ENCODE measurements at regions not wholly inside any gene's neighbourhood (a gene's known extent, or its start where the extent isn't known, plus 50 kb on each side); places are given as distances from the start of the nearest gene placed in this dataset.

- peak overlapping the region; percentile 68 for H3K4me2 ChIP-seq
- peaks cover 93% of the 10 kb centered on the region for H3K79me2 ChIP-seq (ENCODE audit: insufficient read depth)
- H3K9me3 ChIP-seq: no peaks in the 10 kb centered on the region
- H3K4me1 ChIP-seq (ENCODE audit: control insufficient read depth in 1 of 2, insufficient read depth in 2 of 2, low read depth in 1 of 2, low read length in 1 of 2): peaks cover 13 to 18% of the 10 kb centered on the region in 2 experiments; a peak in 3 of 4 replicates
- peak overlapping the region; percentile 2; the same call in 1 of the 2 replicates for H2AFZ ChIP-seq (ENCODE audit: low read depth)
- POLR2A ChIA-PET: no interaction called here
- H3F3A ChIP-seq (replicated peaks; ENCODE audit: insufficient read depth): peaks cover 52% of the 10 kb centered on the region
- peaks cover 0 to 9% of the 10 kb centered on the region in 2 experiments for H3K36me3 ChIP-seq (replicated peaks in 1 of 2; ENCODE audit: control insufficient read depth in 1 of 2, insufficient read depth in 2 of 2, low read length in 1 of 2)
- no peaks in the 10 kb centered on the region for H4K20me1 ChIP-seq (ENCODE audit: insufficient read depth)
- DNase-seq: no peak
- H3K9ac ChIP-seq: peak overlapping the region; percentile 79
- H3K27ac ChIP-seq (ENCODE audit: low read depth in 2 of 2, low read length in 1 of 2): peak overlapping the region; percentile 79 to 93
- H3K27me3 ChIP-seq (ENCODE audit: insufficient read depth): no peaks in the 10 kb centered on the region
- H3K9me2 ChIP-seq: no peaks in the 10 kb centered on the region
- H3K4me3 ChIP-seq (ENCODE audit: low read depth in 2 of 2, low read length in 1 of 2): peak overlapping the region; percentile 27 to 31; a peak in 2 of 4 replicates
- CTCF ChIA-PET: no interaction called here
- peak in 1 of 2 experiments; percentile 85; a peak in 2 of 4 replicates for TF ChIP-seq EP300 (IDR thresholded peaks at IDR 0.05; ENCODE audit: borderline replicate concordance in 1 of 2, low read depth in 1 of 2, low read length in 1 of 2)
- TF ChIP-seq MAX (IDR thresholded peaks at IDR 0.05; ENCODE audit: low read depth): no peak; the same call in 1 of the 2 replicates
- TF ChIP-seq CHD2 (IDR thresholded peaks at IDR 0.05; ENCODE audit: low read length, partially characterized antibody): no peak
- TF ChIP-seq FOXM1 (IDR thresholded peaks at IDR 0.05; ENCODE audit: low read depth): peak; percentile 45; the same call in 1 of the 2 replicates
- peak; percentile 30; the same call in 1 of the 2 replicates for TF ChIP-seq NFIC (IDR thresholded peaks at IDR 0.05; ENCODE audit: borderline replicate concordance)
- peak; percentile 64; the same call in 1 of the 2 replicates for TF ChIP-seq RXRA (IDR thresholded peaks at IDR 0.05; ENCODE audit: borderline replicate concordance, low read depth)
- peak; percentile 54; the same call in 1 of the 2 replicates for TF ChIP-seq POLR2AphosphoS5 (IDR thresholded peaks at IDR 0.05; ENCODE audit: low read depth, low read length)
- no peak for TF ChIP-seq ELF1 (IDR thresholded peaks at IDR 0.05)
- peak; percentile 50; the same call in 1 of the 2 replicates for TF ChIP-seq FOSL2 (IDR thresholded peaks at IDR 0.05; ENCODE audit: borderline replicate concordance, low read depth)
- no peak for TF ChIP-seq RAD21 (IDR thresholded peaks at IDR 0.05; ENCODE audit: low read length)
- peak; percentile 82 for TF ChIP-seq TCF12 (IDR thresholded peaks at IDR 0.05)
- TF ChIP-seq, protein P1, sequence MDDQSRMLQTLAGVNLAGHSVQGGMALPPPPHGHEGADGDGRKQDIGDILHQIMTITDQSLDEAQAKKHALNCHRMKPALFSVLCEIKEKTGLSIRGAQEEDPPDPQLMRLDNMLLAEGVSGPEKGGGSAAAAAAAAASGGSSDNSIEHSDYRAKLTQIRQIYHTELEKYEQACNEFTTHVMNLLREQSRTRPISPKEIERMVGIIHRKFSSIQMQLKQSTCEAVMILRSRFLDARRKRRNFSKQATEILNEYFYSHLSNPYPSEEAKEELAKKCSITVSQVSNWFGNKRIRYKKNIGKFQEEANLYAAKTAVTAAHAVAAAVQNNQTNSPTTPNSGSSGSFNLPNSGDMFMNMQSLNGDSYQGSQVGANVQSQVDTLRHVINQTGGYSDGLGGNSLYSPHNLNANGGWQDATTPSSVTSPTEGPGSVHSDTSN (IDR thresholded peaks at IDR 0.05): peak; percentile 93
- TF ChIP-seq SMC3 (IDR thresholded peaks at IDR 0.05; ENCODE audit: low read depth, low read length): no peak
- no peak for TF ChIP-seq YY1 (IDR thresholded peaks at IDR 0.05; ENCODE audit: low read depth)
- no peak for TF ChIP-seq NRF1 (IDR thresholded peaks at IDR 0.05; ENCODE audit: low read depth, low read length)
- TF ChIP-seq, protein P2, sequence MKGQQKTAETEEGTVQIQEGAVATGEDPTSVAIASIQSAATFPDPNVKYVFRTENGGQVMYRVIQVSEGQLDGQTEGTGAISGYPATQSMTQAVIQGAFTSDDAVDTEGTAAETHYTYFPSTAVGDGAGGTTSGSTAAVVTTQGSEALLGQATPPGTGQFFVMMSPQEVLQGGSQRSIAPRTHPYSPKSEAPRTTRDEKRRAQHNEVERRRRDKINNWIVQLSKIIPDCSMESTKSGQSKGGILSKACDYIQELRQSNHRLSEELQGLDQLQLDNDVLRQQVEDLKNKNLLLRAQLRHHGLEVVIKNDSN (IDR thresholded peaks at IDR 0.05; ENCODE audit: borderline replicate concordance, low read depth): no peak
- TF ChIP-seq MEF2A (IDR thresholded peaks at IDR 0.05; ENCODE audit: borderline replicate concordance, low read depth): peak; percentile 98
- TF ChIP-seq RCOR1 (IDR thresholded peaks at IDR 0.05; ENCODE audit: low read length): no peak
- no peak for TF ChIP-seq SIN3A (IDR thresholded peaks at IDR 0.05; ENCODE audit: borderline replicate concordance, low read depth, low read length)
- TF ChIP-seq JUND (IDR thresholded peaks at IDR 0.05): peak; percentile 73
- no peak for TF ChIP-seq TAF1 (IDR thresholded peaks at IDR 0.05; ENCODE audit: borderline replicate concordance, low read depth, low read length)
- TF ChIP-seq MXI1 (IDR thresholded peaks at IDR 0.05; ENCODE audit: low read depth, low read length): no peak
- TF ChIP-seq, protein P3, sequence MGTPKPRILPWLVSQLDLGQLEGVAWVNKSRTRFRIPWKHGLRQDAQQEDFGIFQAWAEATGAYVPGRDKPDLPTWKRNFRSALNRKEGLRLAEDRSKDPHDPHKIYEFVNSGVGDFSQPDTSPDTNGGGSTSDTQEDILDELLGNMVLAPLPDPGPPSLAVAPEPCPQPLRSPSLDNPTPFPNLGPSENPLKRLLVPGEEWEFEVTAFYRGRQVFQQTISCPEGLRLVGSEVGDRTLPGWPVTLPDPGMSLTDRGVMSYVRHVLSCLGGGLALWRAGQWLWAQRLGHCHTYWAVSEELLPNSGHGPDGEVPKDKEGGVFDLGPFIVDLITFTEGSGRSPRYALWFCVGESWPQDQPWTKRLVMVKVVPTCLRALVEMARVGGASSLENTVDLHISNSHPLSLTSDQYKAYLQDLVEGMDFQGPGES (IDR thresholded peaks at IDR 0.05; ENCODE audit: low read depth, low read length): 0 out of 2 replicates have a peak, but pooled peaks have one; percentile 6
- TF ChIP-seq EZH2phosphoT487 (IDR thresholded peaks at IDR 0.05; ENCODE audit: borderline replicate concordance, low read depth): no peak
- peak; percentile 73 for TF ChIP-seq TEAD4 (IDR thresholded peaks at IDR 0.05; ENCODE audit: borderline replicate concordance, insufficient read depth)
- TF ChIP-seq, protein P4, sequence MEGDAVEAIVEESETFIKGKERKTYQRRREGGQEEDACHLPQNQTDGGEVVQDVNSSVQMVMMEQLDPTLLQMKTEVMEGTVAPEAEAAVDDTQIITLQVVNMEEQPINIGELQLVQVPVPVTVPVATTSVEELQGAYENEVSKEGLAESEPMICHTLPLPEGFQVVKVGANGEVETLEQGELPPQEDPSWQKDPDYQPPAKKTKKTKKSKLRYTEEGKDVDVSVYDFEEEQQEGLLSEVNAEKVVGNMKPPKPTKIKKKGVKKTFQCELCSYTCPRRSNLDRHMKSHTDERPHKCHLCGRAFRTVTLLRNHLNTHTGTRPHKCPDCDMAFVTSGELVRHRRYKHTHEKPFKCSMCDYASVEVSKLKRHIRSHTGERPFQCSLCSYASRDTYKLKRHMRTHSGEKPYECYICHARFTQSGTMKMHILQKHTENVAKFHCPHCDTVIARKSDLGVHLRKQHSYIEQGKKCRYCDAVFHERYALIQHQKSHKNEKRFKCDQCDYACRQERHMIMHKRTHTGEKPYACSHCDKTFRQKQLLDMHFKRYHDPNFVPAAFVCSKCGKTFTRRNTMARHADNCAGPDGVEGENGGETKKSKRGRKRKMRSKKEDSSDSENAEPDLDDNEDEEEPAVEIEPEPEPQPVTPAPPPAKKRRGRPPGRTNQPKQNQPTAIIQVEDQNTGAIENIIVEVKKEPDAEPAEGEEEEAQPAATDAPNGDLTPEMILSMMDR (IDR thresholded peaks at IDR 0.05): no peak
- TF ChIP-seq FOXJ3 (CRISPR knock-in tag; IDR thresholded peaks at IDR 0.05): no peak
- no peak for TF ChIP-seq GABPA (IDR thresholded peaks at IDR 0.05; ENCODE audit: low read depth)
These were observed 109.6 kb upstream of the DPYD start for GRCh38 chr1:98030483-98030882.
